Testis (tissue), 2 donors: ENCODE measurements at regions not wholly inside any gene's neighbourhood (a gene's known extent, or its start where the extent isn't known, plus 50 kb on each side); places are given as distances from the start of the nearest gene placed in this dataset.

ENCODE experiments used
- CTCF ChIP-seq, 3 experiments: fragments of 450-650 bp in 2 of 3; fragments of 200-600 bp in 1 of 3; sonication (generic) in 1 of 3; IDR thresholded peaks; one replicate each; pipeline ENCODE4 v1.5.1; 2016 to 2019; ENCODE audit warnings: antibody characterized with exemption in 3 of 3, mild to moderate bottlenecking in 2 of 3, moderate library complexity in 1 of 3
- POLR2A ChIP-seq: fragments of 450-650 bp; IDR thresholded peaks from one replicate; pipeline ENCODE4 v1.6.1; 2017; ENCODE audit warnings: antibody characterized with exemption, mild to moderate bottlenecking, moderate library complexity

- TF ChIP-seq CTCF (IDR thresholded peaks at IDR 0.05) (no peak), POLR2A (no peak)
Observed at GRCh38 chr2:54377901-54378493, 78.1 kb upstream of the SPTBN1 start.
